Transverse colon (tissue), 3 donors: ENCODE measurements at regions not wholly inside any gene's neighbourhood (a gene's known extent, or its start where the extent isn't known, plus 50 kb on each side); places are given as distances from the start of the nearest gene placed in this dataset.

Experiments
- CTCF ChIP-seq, 5 experiments: fragments of 200-600 bp in 3 of 5; fragments of 450-650 bp in 2 of 5; sonication (generic) in 3 of 5; IDR thresholded peaks; 1 replicate in 2 of 5; 2 replicates in 3 of 5; pipeline ENCODE4 v1.5.1; 2016 to 2017; ENCODE audit warnings: antibody characterized with exemption in 5 of 5, inconsistent platforms in 3 of 5, mild to moderate bottlenecking in 2 of 5, moderate library complexity in 1 of 5
- POLR2A ChIP-seq: fragments of 450-650 bp; IDR thresholded peaks from one replicate; pipeline ENCODE4 v1.6.1; 2016; ENCODE audit warnings: antibody characterized with exemption, mild to moderate bottlenecking, moderate library complexity

- no peak for TF ChIP-seq CTCF (IDR thresholded peaks at IDR 0.05)
- no peak for TF ChIP-seq POLR2A
These were observed 1442.8 kb upstream of the SLC39A10 start for GRCh38 chr2:194214192-194214591.
